RWPE2 (cell line): ENCODE measurements at regions not wholly inside any gene's neighbourhood (a gene's known extent, or its start where the extent isn't known, plus 50 kb on each side); places are given as distances from the start of the nearest gene placed in this dataset.
"Not testable (repeated sequence)": the region's sequence is repeated elsewhere in the genome, so short reads cannot be mapped to it uniquely, and the experiment has no call there.

Source experiments
- ATAC-seq: fragments of 200-7000 bp; cut with Tn5 transposase; 3 replicates; pipeline ENCODE4 v1.9.1; 2021; ENCODE audit warnings: low read depth
- DNase-seq: peaks from one replicate; pipeline ENCODE4 v3.0.0-alpha.2; 2020; ENCODE audit warnings: low spot score
- H3K27ac ChIP-seq: fragments of 450-650 bp; 2 replicates; pipeline ENCODE4 v1.5.1; 2017; ENCODE audit warnings: mild to moderate bottlenecking; ENCODE audit not compliant: poor library complexity, severe bottlenecking
- H3K27me3 ChIP-seq: fragments of 250-450 bp; sonication (Bioruptor Pico); 2 replicates; pipeline ENCODE4 v1.5.1; 2021; ENCODE audit warnings: mild to moderate bottlenecking, moderate library complexity; ENCODE audit not compliant: insufficient read depth, poor library complexity, severe bottlenecking
- H3K36me3 ChIP-seq: fragments of 250-450 bp; sonication (Bioruptor Pico); 2 replicates; pipeline ENCODE4 v1.5.1; 2020; ENCODE audit warnings: low read depth, mild to moderate bottlenecking, moderate library complexity
- H3K4me1 ChIP-seq: fragments of 250-450 bp; sonication (Bioruptor Pico); 2 replicates; pipeline ENCODE4 v1.5.1; 2021; ENCODE audit warnings: mild to moderate bottlenecking, moderate library complexity; ENCODE audit not compliant: insufficient read depth, poor library complexity, severe bottlenecking
- H3K4me3 ChIP-seq: fragments of 250-450 bp; sonication (Bioruptor Pico); 2 replicates; pipeline ENCODE4 v1.5.1; 2021; ENCODE audit warnings: mild to moderate bottlenecking, moderate library complexity; ENCODE audit not compliant: severe bottlenecking
- H3K9me3 ChIP-seq: fragments of 250-450 bp; sonication (Bioruptor Pico); 2 replicates; pipeline ENCODE4 v1.5.1; 2021; ENCODE audit warnings: mild to moderate bottlenecking, moderate library complexity; ENCODE audit not compliant: severe bottlenecking

DNA sequence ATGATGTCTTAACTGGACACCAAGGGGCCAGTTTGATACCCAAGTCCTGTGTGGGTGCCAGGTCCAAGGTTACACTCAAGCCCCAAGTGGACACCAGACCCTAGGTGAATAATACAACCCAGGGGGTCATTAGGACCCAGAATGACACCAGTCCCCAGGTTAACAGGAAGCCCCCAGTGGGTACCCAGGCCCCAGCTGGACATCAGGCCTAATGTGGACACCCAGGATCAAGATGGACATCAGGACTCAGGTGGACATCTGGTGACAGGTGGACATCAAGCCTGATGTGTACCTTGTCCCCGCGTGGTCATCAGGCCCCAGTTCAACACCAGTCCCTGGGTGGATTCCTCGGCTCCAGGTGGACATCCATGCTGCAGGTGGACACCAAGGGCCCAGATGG is 1273.0 kb downstream of the FOXD4L5 start:
- not testable (repeated sequence) for H3K27me3 ChIP-seq, H3K4me1 ChIP-seq, DNase-seq, H3K9me3 ChIP-seq, ATAC-seq, H3K36me3 ChIP-seq, H3K27ac ChIP-seq, H3K4me3 ChIP-seq

DNA sequence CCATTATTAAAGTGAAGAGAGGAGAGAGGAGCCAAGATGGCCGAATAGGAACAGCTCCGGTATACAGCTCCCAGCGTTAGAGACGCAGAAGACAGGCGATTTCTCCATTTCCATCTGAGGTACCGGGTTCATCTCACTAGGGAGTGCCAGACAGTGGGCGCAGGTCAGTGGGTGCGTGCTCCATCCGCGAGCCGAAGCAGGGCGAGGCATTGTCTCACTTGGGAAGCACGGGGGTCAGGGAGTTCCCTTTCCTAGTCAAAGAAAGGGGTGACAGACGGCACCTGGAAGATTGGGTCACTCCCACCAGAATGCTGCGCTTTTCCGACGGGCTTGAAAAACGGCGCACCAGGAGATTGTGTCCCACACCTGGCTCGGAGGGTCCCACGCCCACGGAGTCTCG is 1305.3 kb downstream of the FOXD4L5 start:
- not testable (repeated sequence) for ATAC-seq, H3K27me3 ChIP-seq, H3K4me1 ChIP-seq, H3K4me3 ChIP-seq, H3K36me3 ChIP-seq, H3K9me3 ChIP-seq, H3K27ac ChIP-seq, DNase-seq
